HepG2 (cell line): ENCODE measurements at regions not wholly inside any gene's neighbourhood (a gene's known extent, or its start where the extent isn't known, plus 50 kb on each side); places are given as distances from the start of the nearest gene placed in this dataset.

ENCODE experiments used
- ATAC-seq: fragments of 200-7000 bp; cut with Tn5 transposase; 3 replicates; pipeline ENCODE4 v1.9.1; 2020; ENCODE audit warnings: mild to moderate bottlenecking, moderate library complexity
- BruUV-seq: library from RNA; stranded (reverse); fragments of 400-500 nt; replicated peaks from 2 replicates; lab custom pipeline; 2021; lab: Mats Ljungman, UMichigan
- CTCF ChIA-PET: fragments of 300-600 bp; formaldehyde crosslinking; extraction: SDS; loops from one replicate; lab custom pipeline; 2021; ENCODE audit warnings: low total read pairs, inconsistent platforms, low intra/inter-chr PET ratio; lab: Yijun Ruan, JAX
- POLR2A ChIA-PET: fragments of 350-600 bp; sonication (Branson Sonifier 250); formaldehyde crosslinking; loops from one replicate; lab custom pipeline; 2020; ENCODE audit warnings: antibody characterized with exemption, inconsistent platforms; lab: Yijun Ruan, JAX
- DNase-seq: peaks from one replicate; pipeline ENCODE4 v3.0.0-alpha.2; 2015; ENCODE audit warnings: low spot score
- FAIRE-seq: peaks from 3 replicates; lab custom pipeline; 2011; peaks lifted over from hg19 to GRCh38; lab: Jason Lieb, UNC
- H2AFZ ChIP-seq: one replicate; pipeline ENCODE4 v1.6.1; 2011; ENCODE audit warnings: low read length, inconsistent platforms
- H3K27ac ChIP-seq: fragments of 300-600 bp; 3 replicates; pipeline ENCODE4 v1.8.0; 2011; ENCODE audit warnings: mixed run types, mild to moderate bottlenecking, mixed read lengths, low read length, inconsistent platforms; ENCODE audit not compliant: insufficient read depth; ENCODE audit errors: extremely low read length
- H3K27me3 ChIP-seq, 2 experiments: fragments of 200-600 bp in 1 of 2; 2 replicates in 1 of 2; 3 replicates in 1 of 2; pipeline versions ENCODE4 v1.6.0 to v1.8.0; 2011; ENCODE audit warnings: low read length in 2 of 2, mild to moderate bottlenecking in 2 of 2, moderate library complexity in 2 of 2, inconsistent platforms in 1 of 2; ENCODE audit not compliant: insufficient read depth in 2 of 2, control insufficient read depth in 1 of 2
- H3K36me3 ChIP-seq, 2 experiments: fragments of 200-600 bp in 1 of 2; replicated peaks in 1 of 2; 2 replicates in 1 of 2; 3 replicates in 1 of 2; pipeline versions ENCODE4 v1.5.1 to v1.8.0; 2011; ENCODE audit warnings: low read length in 2 of 2, inconsistent platforms in 1 of 2; ENCODE audit not compliant: insufficient read depth in 2 of 2, control insufficient read depth in 1 of 2
- H3K4me1 ChIP-seq: 2 replicates; pipeline ENCODE4 v1.5.1; 2012; ENCODE audit warnings: low read length, inconsistent platforms; ENCODE audit not compliant: insufficient read depth
- H3K4me2 ChIP-seq: 2 replicates; pipeline ENCODE4 v1.6.0; 2011; ENCODE audit warnings: low read depth, low read length, inconsistent platforms
- H3K4me3 ChIP-seq, 3 experiments: fragments of 200-600 bp in 1 of 3; sonication (generic), shearing (Covaris generic) in 1 of 3; replicated peaks in 1 of 3; 2 replicates each; pipeline ENCODE4 v1.5.1; 2011 to 2016; ENCODE audit warnings: low read length in 3 of 3, inconsistent platforms in 2 of 3, low read depth in 2 of 3, mild to moderate bottlenecking in 2 of 3, control low read depth in 1 of 3, mixed read lengths in 1 of 3; ENCODE audit not compliant: insufficient read depth in 1 of 3
- H3K79me2 ChIP-seq: one replicate; pipeline ENCODE4 v1.6.1; 2011; ENCODE audit warnings: low read length, inconsistent platforms; ENCODE audit not compliant: insufficient read depth
- H3K9ac ChIP-seq: 2 replicates; pipeline ENCODE4 v1.6.0; 2011; ENCODE audit warnings: mild to moderate bottlenecking, low read depth, low read length, inconsistent platforms; ENCODE audit not compliant: insufficient read depth
- H3K9me3 ChIP-seq: 2 replicates; pipeline ENCODE4 v1.5.1; 2012; ENCODE audit warnings: mild to moderate bottlenecking, low read length
- H4K20me1 ChIP-seq: 2 replicates; pipeline ENCODE4 v1.6.0; 2011; ENCODE audit warnings: inconsistent platforms, mild to moderate bottlenecking, low read length, moderate library complexity; ENCODE audit not compliant: insufficient read depth
- HHEX ChIP-seq: IDR thresholded peaks from 2 replicates; pipeline ENCODE4 v1.6.1; 2016; ENCODE audit warnings: control low read depth
- HNRNPH1 ChIP-seq: fragments of 200-400 bp; formaldehyde crosslinking; optimal IDR thresholded peaks from 2 replicates; pipeline ENCODE3; 2017; ENCODE audit warnings: mild to moderate bottlenecking, low read depth, low read length
- JUN ChIP-seq: sonication (generic); formaldehyde crosslinking; IDR thresholded peaks from 2 replicates; pipeline ENCODE4 v1.4.0; 2020; ENCODE audit warnings: mild to moderate bottlenecking, missing genetic modification reagents
- NFIB ChIP-seq: sonication (generic); formaldehyde crosslinking; IDR thresholded peaks from 2 replicates; pipeline ENCODE4 v1.9.0; 2021; ENCODE audit warnings: missing genetic modification reagents, mild to moderate bottlenecking, borderline replicate concordance
- PLRG1 ChIP-seq: fragments of 450-650 bp; conservative IDR thresholded peaks from 2 replicates; pipeline ENCODE4 v1.6.1; 2016
- PTBP1 ChIP-seq: fragments of 200-400 bp; formaldehyde crosslinking; IDR thresholded peaks from 2 replicates; pipeline ENCODE4 v1.6.1; 2018; ENCODE audit warnings: low read length, low read depth; ENCODE audit not compliant: poor library complexity, severe bottlenecking
- STAG1 ChIP-seq: sonication (generic); formaldehyde crosslinking; IDR thresholded peaks from 2 replicates; pipeline ENCODE4 v1.4.0; 2020; ENCODE audit warnings: missing genetic modification reagents
- TBL1XR1 ChIP-seq: fragments of 150-350 bp; IDR thresholded peaks from 2 replicates; pipeline ENCODE4 v1.6.1; 2014; ENCODE audit warnings: borderline replicate concordance, low read length; ENCODE audit not compliant: partially characterized antibody
- TBX2 ChIP-seq: sonication (generic); formaldehyde crosslinking; IDR thresholded peaks from 2 replicates; pipeline ENCODE4 v1.5.0; 2020; ENCODE audit warnings: missing genetic modification reagents, mild to moderate bottlenecking, borderline replicate concordance
- WIZ ChIP-seq: sonication (generic); formaldehyde crosslinking; IDR thresholded peaks from 2 replicates; pipeline ENCODE4 v1.5.1; 2020; ENCODE audit warnings: mild to moderate bottlenecking, missing genetic modification reagents
- ZEB1 ChIP-seq: IDR thresholded peaks from 2 replicates; pipeline ENCODE4 v1.6.1; 2012; ENCODE audit warnings: mild to moderate bottlenecking, low read depth, inconsistent platforms; ENCODE audit not compliant: insufficient replicate concordance
- ZNF264 ChIP-seq: sonication (generic); formaldehyde crosslinking; IDR thresholded peaks from 2 replicates; pipeline ENCODE4 v1.4.0; 2020; ENCODE audit warnings: missing genetic modification reagents
- WGBS: methylation state at CpG from one replicate; pipeline ENCODE4 v1.1.6; 2017; ENCODE audit warnings: low lambda C conversion rate; 5-methylcytosine and 5-hydroxymethylcytosine counted together
- in situ Hi-C: cut with HindIII; loops from 2 replicates; pipeline ENCODE4 v1.10.0; 2017; ENCODE audit warnings: low pct_unique_long_range_greater_than_20kb; ENCODE audit not compliant: extremely low pct_ligation_motif_present
- intact Hi-C: fragments of 100-400 bp; cut with micrococcal nuclease; formaldehyde crosslinking; loops from one replicate; pipeline ENCODE4 v1.10.0; 2022; ENCODE audit not compliant: unreplicated experiment
- TF ChIP-seq, protein P1 (sequence below): sonication (generic); formaldehyde crosslinking; IDR thresholded peaks from 2 replicates; pipeline ENCODE4 v1.4.0; 2020; ENCODE audit warnings: mild to moderate bottlenecking, missing genetic modification reagents
- TF ChIP-seq, protein P2 (sequence below): sonication (generic); formaldehyde crosslinking; IDR thresholded peaks from 2 replicates; pipeline ENCODE4 v1.4.0; 2020; ENCODE audit warnings: missing genetic modification reagents, borderline replicate concordance

DNA sequence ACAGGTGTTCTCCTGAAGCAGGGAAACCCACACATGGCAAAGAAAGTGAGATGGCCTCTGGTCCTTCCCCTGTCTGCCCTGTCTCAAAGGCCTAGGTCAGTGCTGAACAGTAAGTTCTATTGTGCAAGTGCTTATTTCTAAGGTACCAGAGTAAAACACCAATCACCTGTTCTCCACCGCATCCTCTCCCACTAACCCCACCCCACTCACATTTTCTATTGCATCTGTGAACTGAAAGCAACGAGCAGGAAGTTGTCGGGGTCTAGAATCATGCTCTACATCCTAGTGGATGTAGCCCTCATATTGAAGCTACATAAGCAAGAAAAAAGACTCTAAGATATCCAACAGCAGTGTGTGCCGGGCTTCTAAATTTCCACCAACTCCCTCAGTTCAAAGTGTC lies 265.9 kb downstream of the ENC1 start (continued):
- TF ChIP-seq PTBP1 (no peak), JUN (CRISPR knock-in tag) (no peak)

DNA sequence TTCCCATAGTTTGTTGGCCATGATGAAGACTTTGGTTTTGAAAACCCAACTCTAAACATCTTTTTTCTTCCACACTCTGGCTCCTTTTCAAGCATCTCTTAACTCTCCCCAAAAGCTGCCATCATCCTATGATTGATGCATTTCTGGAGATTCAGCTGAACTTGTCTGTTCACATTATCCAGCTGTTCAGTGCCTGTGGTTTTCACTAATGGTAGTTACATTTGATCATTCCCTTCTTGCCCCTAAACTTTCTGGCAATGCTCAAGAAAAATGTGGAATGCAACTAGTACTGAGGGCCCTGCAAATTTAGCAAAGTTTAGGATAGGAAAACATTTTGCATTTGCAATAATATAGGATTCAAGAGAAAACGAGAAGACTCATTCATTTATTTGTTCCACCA lies 267.5 kb downstream of the ENC1 start:
- CTCF ChIA-PET: no interaction called here
- H4K20me1 ChIP-seq: no peaks in the 10 kb centered on the region
- intact Hi-C loops (no loop called here), in situ Hi-C loops (no loop called here)
- no peak for ATAC-seq
- no peak overlapping the region for H3K4me2 ChIP-seq
- no peaks in the 10 kb centered on the region for H3K9me3 ChIP-seq
- POLR2A ChIA-PET: no interaction called here
- DNase-seq: no peak
- H3K36me3 ChIP-seq: no peaks in the 10 kb centered on the region
- BruUV-seq: no TSS peak
- TF ChIP-seq ZEB1 (no peak), ZNF264 (CRISPR knock-in tag) (no peak), WIZ (CRISPR knock-in tag) (no peak), STAG1 (CRISPR knock-in tag) (no peak), TBX2 (CRISPR knock-in tag) (no peak), PLRG1 (no peak), HNRNPH1 (no peak), TBL1XR1 (no peak), NFIB (CRISPR knock-in tag) (no peak), HHEX (CRISPR knock-in tag) (no peak)
- TF ChIP-seq, protein P1, sequence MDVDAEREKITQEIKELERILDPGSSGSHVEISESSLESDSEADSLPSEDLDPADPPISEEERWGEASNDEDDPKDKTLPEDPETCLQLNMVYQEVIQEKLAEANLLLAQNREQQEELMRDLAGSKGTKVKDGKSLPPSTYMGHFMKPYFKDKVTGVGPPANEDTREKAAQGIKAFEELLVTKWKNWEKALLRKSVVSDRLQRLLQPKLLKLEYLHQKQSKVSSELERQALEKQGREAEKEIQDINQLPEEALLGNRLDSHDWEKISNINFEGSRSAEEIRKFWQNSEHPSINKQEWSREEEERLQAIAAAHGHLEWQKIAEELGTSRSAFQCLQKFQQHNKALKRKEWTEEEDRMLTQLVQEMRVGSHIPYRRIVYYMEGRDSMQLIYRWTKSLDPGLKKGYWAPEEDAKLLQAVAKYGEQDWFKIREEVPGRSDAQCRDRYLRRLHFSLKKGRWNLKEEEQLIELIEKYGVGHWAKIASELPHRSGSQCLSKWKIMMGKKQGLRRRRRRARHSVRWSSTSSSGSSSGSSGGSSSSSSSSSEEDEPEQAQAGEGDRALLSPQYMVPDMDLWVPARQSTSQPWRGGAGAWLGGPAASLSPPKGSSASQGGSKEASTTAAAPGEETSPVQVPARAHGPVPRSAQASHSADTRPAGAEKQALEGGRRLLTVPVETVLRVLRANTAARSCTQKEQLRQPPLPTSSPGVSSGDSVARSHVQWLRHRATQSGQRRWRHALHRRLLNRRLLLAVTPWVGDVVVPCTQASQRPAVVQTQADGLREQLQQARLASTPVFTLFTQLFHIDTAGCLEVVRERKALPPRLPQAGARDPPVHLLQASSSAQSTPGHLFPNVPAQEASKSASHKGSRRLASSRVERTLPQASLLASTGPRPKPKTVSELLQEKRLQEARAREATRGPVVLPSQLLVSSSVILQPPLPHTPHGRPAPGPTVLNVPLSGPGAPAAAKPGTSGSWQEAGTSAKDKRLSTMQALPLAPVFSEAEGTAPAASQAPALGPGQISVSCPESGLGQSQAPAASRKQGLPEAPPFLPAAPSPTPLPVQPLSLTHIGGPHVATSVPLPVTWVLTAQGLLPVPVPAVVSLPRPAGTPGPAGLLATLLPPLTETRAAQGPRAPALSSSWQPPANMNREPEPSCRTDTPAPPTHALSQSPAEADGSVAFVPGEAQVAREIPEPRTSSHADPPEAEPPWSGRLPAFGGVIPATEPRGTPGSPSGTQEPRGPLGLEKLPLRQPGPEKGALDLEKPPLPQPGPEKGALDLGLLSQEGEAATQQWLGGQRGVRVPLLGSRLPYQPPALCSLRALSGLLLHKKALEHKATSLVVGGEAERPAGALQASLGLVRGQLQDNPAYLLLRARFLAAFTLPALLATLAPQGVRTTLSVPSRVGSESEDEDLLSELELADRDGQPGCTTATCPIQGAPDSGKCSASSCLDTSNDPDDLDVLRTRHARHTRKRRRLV (CRISPR knock-in tag): no peak
- TF ChIP-seq, protein P2, sequence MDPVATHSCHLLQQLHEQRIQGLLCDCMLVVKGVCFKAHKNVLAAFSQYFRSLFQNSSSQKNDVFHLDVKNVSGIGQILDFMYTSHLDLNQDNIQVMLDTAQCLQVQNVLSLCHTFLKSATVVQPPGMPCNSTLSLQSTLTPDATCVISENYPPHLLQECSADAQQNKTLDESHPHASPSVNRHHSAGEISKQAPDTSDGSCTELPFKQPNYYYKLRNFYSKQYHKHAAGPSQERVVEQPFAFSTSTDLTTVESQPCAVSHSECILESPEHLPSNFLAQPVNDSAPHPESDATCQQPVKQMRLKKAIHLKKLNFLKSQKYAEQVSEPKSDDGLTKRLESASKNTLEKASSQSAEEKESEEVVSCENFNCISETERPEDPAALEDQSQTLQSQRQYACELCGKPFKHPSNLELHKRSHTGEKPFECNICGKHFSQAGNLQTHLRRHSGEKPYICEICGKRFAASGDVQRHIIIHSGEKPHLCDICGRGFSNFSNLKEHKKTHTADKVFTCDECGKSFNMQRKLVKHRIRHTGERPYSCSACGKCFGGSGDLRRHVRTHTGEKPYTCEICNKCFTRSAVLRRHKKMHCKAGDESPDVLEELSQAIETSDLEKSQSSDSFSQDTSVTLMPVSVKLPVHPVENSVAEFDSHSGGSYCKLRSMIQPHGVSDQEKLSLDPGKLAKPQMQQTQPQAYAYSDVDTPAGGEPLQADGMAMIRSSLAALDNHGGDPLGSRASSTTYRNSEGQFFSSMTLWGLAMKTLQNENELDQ (CRISPR knock-in tag): no peak
- no peak overlapping the region for H3K9ac ChIP-seq
- no peak overlapping the region for H2AFZ ChIP-seq
- 0 out of 2 replicates have a peak, but pooled peaks cover 6% of the 10 kb centered on the region for H3K4me1 ChIP-seq
- WGBS: 0% methylated on average over 1 of the region's 1 CpG
- H3K27me3 ChIP-seq: peaks cover 0 to 6% of the 10 kb centered on the region in 2 experiments; a peak in 1 of 5 replicates
- no peaks in the 10 kb centered on the region for H3K79me2 ChIP-seq
- FAIRE-seq: no peak
- no peak overlapping the region for H3K27ac ChIP-seq
- no peak overlapping the region for H3K4me3 ChIP-seq
